WI38 (cell line): ENCODE measurements at regions not wholly inside any gene's neighbourhood (a gene's known extent, or its start where the extent isn't known, plus 50 kb on each side); places are given as distances from the start of the nearest gene placed in this dataset.

Source experiments
- H3K4me3 ChIP-seq: 2 replicates; pipeline ENCODE4 v1.5.1; 2011; ENCODE audit warnings: low read depth, mild to moderate bottlenecking, control low read depth, low read length
- TF ChIP-seq, protein P1 (sequence below): IDR thresholded peaks from 2 replicates; pipeline ENCODE4 v1.5.1; 2012; ENCODE audit warnings: low read depth, mild to moderate bottlenecking, control low read depth, low read length

GRCh38 chr5:24909210-24909609 lies 264.4 kb upstream of the CDH10 start:
- no peak overlapping the region for H3K4me3 ChIP-seq
- TF ChIP-seq, protein P1, sequence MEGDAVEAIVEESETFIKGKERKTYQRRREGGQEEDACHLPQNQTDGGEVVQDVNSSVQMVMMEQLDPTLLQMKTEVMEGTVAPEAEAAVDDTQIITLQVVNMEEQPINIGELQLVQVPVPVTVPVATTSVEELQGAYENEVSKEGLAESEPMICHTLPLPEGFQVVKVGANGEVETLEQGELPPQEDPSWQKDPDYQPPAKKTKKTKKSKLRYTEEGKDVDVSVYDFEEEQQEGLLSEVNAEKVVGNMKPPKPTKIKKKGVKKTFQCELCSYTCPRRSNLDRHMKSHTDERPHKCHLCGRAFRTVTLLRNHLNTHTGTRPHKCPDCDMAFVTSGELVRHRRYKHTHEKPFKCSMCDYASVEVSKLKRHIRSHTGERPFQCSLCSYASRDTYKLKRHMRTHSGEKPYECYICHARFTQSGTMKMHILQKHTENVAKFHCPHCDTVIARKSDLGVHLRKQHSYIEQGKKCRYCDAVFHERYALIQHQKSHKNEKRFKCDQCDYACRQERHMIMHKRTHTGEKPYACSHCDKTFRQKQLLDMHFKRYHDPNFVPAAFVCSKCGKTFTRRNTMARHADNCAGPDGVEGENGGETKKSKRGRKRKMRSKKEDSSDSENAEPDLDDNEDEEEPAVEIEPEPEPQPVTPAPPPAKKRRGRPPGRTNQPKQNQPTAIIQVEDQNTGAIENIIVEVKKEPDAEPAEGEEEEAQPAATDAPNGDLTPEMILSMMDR: no peak

DNA sequence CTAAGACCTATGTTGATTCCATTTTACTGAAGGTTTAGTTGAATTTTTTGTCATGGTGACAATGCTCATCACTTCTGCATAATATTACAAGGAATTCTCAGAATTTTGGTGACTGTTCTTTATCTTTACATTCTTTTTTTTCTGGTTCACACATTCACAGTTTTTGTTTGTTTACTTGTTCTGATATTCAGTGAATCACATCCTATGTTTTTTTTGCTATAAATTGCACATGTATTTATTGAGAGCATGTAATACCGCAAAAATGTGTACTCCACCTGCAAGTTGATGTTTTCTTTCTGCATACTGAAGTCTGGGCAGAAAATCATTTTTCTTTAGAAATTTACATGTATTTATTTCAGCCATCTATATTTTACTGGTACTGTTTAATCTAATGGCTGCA lies 261.9 kb upstream of the CDH10 start:
- no peak overlapping the region for H3K4me3 ChIP-seq
- TF ChIP-seq, protein P1: no peak

- TF ChIP-seq, protein P1: no peak
- H3K4me3 ChIP-seq: no peak overlapping the region
These were observed 260.3 kb upstream of the CDH10 start for GRCh38 chr5:24904981-24905517.

DNA sequence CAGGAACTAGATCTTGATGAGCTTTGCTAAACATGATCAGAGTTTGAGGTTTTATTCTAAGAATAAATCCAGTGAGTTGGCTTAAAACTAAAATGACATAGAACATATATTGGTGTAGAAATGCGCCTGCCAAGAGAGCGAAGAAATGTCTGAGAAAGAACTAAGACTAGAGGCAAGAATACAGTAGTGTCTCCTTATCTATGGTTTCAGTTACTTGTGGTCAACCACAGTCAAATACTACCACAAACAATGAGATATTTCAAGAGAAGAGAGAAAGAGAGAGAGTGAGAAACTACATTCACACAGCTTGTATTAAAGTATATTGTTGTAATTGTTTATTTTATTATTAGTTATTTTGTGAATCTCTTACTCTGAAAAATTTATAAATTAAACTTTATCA lies 254.4 kb upstream of the CDH10 start:
- no peak overlapping the region for H3K4me3 ChIP-seq
- TF ChIP-seq, protein P1: no peak

- TF ChIP-seq, protein P1: no peak
- H3K4me3 ChIP-seq: no peak overlapping the region
These were observed 219.5 kb upstream of the CDH10 start for GRCh38 chr5:24864244-24864643.

- no peak overlapping the region for H3K4me3 ChIP-seq
- TF ChIP-seq, protein P1: no peak
These were observed 217.3 kb upstream of the CDH10 start for GRCh38 chr5:24862117-24862516.

- TF ChIP-seq, protein P1: no peak
- H3K4me3 ChIP-seq: no peak overlapping the region
These were observed 210.7 kb upstream of the CDH10 start for GRCh38 chr5:24855485-24855884.
